ENCODE measurements at regions not wholly inside any gene's neighbourhood (a gene's known extent, or its start where the extent isn't known, plus 50 kb on each side); places are given as distances from the start of the nearest gene placed in this dataset.

DNA sequence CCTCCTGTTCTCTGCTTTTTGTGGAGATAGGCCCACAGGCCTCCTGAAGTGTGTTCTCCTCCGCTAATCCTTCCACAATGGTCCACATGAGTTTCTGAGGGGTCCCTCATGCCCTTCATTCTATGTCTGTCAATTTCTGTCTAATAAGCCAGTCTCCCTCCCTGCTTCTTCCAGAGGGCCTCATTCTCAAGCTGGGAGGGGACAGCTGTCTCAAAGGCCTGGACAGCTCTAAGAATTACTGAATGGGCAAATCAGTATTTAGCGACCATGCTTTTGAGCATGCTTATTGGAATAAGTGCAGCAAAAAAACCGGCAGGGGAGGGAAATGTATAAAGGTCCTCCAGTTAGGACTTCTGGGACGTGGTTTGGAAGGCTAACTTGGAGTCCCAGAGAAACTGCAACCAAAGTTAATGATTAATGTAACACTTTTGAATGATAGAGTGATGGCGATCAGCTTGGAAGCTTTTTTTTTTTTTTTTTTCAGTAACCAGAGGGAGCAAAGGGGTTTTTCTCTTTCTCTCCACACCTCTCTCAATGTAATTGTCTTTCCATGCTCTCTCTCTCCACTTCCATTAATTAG, 890.7 kb upstream of the POU3F3 start:
- TF ChIP-seq RAD21 (CRISPR knock-in tag; IDR thresholded peaks at IDR 0.05), result no peak
- TF ChIP-seq, protein P1, sequence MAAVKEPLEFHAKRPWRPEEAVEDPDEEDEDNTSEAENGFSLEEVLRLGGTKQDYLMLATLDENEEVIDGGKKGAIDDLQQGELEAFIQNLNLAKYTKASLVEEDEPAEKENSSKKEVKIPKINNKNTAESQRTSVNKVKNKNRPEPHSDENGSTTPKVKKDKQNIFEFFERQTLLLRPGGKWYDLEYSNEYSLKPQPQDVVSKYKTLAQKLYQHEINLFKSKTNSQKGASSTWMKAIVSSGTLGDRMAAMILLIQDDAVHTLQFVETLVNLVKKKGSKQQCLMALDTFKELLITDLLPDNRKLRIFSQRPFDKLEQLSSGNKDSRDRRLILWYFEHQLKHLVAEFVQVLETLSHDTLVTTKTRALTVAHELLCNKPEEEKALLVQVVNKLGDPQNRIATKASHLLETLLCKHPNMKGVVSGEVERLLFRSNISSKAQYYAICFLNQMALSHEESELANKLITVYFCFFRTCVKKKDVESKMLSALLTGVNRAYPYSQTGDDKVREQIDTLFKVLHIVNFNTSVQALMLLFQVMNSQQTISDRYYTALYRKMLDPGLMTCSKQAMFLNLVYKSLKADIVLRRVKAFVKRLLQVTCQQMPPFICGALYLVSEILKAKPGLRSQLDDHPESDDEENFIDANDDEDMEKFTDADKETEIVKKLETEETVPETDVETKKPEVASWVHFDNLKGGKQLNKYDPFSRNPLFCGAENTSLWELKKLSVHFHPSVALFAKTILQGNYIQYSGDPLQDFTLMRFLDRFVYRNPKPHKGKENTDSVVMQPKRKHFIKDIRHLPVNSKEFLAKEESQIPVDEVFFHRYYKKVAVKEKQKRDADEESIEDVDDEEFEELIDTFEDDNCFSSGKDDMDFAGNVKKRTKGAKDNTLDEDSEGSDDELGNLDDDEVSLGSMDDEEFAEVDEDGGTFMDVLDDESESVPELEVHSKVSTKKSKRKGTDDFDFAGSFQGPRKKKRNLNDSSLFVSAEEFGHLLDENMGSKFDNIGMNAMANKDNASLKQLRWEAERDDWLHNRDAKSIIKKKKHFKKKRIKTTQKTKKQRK (IDR thresholded peaks at IDR 0.05; ENCODE audit: low read length), result no peak

Measured in HepG2 (cell line).